ENCODE measurements at regions not wholly inside any gene's neighbourhood (a gene's known extent, or its start where the extent isn't known, plus 50 kb on each side); places are given as distances from the start of the nearest gene placed in this dataset.

DNA sequence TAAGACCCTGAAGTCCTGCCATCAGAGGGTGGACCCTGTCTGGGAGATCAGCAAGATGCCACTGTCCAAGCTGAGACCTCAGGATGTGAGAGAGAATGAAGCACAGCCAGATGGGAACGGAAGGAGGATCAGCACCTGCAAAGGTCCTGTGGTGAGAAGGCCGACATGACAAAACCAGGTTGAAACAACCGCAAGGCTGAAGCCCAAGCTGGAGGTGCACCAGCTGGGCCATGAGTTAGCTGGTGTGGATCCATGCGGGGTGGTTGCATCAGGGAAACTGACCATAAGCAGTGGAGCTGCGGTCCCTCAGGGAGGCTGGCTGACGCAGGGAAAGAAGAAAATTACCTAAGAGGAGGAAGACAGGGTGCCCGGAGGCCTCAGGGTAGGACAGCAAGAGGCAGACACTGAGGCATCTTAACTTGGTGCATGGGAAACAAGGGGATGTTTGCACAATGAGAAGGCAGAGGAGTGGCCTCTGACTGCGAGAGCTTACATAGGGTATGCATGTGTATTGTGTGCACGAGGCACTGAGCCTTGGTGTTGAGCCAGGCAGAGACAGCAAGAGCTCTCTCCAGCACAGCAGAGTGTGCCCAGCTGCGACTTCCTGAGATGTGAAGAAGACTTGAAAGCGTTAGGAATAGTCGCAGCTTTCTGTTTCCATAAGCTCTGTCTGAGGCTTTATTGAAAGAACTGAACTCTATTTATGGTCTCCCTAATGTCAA, 497.7 kb downstream of the OCA2 start:
- DNase-seq, result no peak

DNA sequence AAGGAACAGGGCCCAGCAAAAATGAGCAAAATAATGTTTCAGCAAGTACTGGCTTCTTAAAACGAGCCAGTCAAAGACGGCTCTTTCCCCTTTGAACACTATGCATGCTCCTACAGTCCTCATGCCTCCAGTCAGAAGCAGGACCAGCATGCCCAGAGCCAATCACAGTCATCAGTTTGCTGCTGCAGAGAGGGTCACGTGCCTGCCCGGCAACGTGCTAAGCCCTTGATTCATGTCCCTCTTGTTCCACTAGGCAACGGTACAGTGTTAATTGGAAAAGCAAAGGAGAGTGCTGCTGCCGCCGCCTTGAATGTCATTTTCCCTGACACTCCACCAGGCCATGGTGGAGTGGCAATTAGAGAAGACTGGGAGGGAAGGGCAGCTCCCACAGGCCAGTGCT, 500.1 kb downstream of the OCA2 start:
- DNase-seq, result no peak

DNA sequence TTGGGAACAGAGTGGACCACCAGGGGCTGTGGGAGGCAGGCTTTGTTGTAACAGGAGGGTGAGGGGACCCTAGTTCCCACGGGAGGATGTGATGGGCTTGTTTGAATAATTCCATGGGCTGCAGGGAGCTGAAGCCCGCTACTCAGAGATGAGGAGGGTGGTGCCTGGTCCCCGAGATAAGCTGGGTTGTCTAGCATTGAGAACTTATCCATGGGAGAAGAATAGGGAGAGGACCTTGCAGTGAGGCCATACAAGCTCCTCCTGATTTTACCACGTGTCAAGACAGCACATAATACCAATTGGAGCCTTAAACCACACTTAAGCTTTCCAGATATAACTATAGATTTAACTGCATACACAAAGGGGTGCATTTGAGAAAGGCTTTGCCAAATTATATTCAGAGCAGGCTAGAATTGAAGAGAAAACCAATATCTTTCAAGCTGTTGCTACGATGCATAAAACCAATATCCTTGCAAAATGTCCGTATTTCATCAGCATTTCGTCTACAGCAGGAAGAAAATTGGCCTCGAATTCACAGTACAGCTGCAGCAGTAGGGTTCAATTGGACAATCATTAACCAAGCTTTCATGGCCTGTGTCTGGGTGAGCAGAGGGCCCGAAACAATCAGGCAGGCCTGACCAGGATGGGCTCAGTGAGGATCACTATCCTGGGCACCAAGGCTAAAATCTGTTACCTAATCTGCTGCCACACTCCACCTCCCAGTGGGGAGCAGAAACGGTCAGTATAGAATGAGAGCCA, 500.7 kb downstream of the OCA2 start:
- no peak for DNase-seq

DNA sequence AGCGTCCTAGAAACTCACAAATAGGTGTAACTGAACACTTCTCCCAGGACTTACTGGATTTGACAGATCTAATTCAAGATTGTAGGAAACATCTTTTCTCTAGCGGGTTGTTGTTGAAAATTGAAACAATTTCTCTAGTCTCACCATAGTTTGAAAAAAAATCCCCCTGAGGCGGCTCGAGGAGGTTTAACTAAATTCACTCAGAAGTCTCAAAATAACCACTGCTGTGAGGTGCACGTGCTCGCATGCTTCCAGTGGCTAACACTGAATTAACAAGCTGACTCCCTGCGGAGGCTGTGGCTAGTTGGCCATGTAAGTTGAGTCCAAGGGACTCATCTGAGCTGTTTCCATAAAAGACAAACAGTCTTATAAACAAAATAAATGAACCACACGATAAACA, 503.9 kb downstream of the OCA2 start:
- no peak for DNase-seq

DNA sequence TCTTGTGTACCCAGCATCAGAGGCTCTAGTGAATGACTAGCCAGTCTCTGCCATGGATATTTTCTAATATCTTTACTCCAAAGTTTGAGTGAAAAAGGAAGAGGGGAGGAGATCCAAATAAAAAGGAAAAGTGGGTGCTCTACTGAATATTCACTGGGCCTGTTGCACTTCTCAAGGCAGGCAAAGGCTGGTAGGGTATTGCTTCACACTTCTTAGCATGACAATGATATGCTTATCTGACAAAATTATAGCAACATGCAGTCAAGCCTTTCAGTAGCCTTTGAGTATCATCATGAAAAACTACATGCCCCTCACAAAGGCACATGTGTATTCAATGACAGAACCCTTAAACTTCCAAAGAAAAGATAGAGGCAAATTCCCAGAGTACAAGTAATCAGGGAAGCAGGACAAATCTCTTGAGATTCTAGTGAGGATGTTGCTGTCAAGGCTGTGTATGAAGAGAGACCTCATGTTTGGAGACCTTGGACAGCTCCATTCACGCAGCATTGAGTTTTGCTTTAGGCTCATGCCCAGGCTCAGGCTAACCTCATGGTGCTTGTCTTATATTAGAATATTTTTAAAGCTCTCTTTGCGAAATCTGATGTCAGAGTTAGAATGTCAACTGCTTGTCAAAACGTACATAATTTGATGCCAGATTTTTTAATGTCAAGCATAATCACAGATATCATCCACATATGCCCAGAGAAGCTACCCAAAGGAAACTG, 506.9 kb downstream of the OCA2 start:
- DNase-seq, result no peak

All from NCI-H1930 (cell line).